Right kidney (tissue), 1 donor: ENCODE measurements at regions not wholly inside any gene's neighbourhood (a gene's known extent, or its start where the extent isn't known, plus 50 kb on each side); places are given as distances from the start of the nearest gene placed in this dataset.
"Not testable (repeated sequence)": the region's sequence is repeated elsewhere in the genome, so short reads cannot be mapped to it uniquely, and the experiment has no call there.

Experiments
- DNase-seq: peaks from one replicate; pipeline ENCODE4 v3.0.0-alpha.2; 2016

- DNase-seq, result no peak
Measured at GRCh38 chr4:141851246-141851891, 215.0 kb downstream of the IL15 start.

- DNase-seq, result peak; percentile 16
Measured at GRCh38 chr4:141853091-141853764, 216.8 kb downstream of the IL15 start.

GRCh38 chr4:141858437-141858836 is 222.1 kb downstream of the IL15 start:
- DNase-seq, result no peak

DNA sequence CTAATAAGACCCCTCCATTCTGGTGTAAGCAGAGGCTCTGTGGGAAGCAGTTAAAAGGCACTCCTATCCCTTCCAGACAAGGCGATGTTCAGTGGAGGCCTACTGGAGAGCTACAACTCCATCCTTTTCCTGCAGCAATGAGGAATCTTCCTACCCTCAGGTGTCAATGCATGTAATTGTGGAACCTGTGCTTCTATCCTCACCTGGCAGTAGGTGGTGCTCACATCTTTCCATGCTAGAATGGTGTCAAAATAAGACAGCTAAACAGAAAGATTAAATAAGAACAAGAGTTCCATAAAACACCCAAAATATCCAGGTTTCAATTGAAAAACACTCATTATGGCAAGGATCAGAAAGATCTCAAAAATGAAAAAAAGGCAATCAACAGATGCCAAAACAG is 224.6 kb downstream of the IL15 start:
- DNase-seq, result no peak

DNA sequence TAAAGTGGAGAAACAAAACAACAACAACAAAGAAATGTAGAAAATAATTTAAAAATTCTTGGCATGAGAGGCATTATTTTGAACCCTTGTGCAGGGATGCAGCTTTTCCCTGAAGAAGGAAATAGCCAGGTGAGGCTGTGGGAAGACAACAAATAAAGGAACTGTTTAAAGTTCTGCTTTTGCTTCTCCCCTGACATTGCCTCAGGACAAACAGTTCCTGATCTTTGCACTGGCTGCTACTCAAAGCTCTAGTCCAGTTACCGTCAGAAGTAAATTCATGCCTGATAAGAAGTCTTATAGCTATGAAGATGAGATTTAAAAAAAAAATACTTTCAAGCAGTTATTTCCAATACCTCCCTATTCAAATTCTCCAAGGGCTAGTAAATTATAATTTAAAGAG is 233.8 kb downstream of the IL15 start:
- no peak for DNase-seq

GRCh38 chr4:141871086-141871770 is 234.8 kb downstream of the IL15 start:
- DNase-seq, result no peak

- not testable (repeated sequence) for DNase-seq
Measured at GRCh38 chr4:141882650-141883049, 246.3 kb downstream of the IL15 start.

GRCh38 chr4:141884070-141884469 is 247.7 kb downstream of the IL15 start:
- DNase-seq, result no peak

DNA sequence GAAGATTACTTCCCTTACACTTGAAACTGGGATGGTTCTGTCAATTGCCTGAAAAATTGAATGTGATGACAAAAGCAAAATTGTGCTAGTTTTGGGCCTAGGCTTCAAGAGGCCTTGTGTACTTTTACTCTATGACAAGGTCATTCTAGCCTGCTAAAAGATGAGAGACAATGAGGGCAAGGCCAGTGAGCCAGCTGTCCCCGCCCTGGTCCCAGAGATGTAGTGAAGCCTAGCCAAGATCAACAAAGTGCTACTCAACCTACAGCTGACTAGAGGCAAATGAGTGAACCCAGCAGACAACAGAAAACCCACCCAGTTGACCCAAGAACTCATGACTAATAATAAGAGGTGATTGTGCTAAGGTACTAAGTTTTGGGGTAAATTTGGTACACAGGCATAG is 248.7 kb downstream of the IL15 start:
- no peak for DNase-seq

DNA sequence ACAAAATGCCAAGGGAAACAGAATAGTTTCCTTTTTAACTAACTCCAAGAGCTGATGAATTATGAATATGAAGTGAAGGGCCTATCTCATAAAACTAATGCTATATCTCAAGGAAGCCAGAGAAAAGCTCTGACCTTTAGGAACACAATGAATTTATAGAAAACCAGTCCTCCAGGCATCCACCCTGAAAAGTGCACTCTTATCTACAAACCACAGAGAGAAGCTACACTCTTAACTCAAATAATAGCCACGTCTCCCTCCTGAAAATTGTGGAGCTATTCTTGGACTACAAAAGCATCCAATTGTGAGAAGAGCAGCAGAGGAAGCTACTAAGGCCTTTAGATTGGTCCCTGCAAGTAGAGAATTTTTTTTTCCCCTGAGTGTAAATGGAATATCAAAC is 253.9 kb downstream of the IL15 start:
- no peak for DNase-seq

DNA sequence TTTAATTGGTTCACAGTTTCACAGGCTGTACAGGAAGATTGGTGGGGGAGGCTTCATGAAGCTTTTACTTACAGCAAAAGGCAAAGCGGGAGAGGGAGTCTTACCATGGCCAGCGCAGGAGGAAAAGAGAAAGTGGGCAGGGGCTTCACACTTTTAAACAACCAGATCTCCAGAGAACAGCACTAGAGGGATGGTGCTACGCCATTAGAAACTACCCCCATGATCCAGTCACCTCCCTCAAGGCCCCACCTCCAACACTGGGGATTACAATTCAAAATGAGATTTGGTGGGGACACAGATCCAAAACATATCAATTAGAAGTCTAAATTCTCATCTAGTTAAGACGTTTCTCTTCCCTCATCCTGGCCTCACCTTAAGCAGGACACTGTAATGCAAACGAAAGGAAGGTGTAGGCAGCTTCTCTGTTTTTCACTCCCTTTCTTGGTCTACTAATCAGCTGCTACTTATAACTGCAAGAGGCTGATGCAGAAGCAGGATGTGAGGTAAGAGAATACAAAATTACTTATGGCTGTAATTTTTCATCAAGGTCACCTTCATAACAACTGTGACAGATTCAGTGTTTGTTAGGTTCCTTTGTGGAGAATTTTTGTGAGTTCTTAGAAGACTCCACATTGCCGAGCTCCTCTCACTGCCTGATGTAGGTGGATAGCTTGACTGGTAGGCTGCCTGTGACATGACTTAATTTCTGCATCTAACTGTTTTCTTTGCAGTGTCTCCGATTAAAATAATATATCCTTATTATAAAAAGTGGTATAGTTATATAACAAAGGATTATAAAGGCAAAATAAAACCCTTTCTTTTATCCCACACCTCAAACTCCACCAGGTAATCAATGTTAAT is 255.1 kb downstream of the IL15 start:
- no peak for DNase-seq

- DNase-seq, result no peak
Measured at GRCh38 chr4:141896687-141897086, 260.3 kb downstream of the IL15 start.

GRCh38 chr4:141898346-141898745 is 262.0 kb downstream of the IL15 start:
- DNase-seq, result no peak

GRCh38 chr4:141899103-141899502 is 262.7 kb downstream of the IL15 start:
- DNase-seq, result no peak

- no peak for DNase-seq
Measured at GRCh38 chr4:141899541-141899940, 263.2 kb downstream of the IL15 start.

GRCh38 chr4:141900856-141901255 is 264.5 kb downstream of the IL15 start:
- DNase-seq, result no peak

- no peak for DNase-seq
Measured at GRCh38 chr4:141905751-141906150, 269.4 kb downstream of the IL15 start.

DNA sequence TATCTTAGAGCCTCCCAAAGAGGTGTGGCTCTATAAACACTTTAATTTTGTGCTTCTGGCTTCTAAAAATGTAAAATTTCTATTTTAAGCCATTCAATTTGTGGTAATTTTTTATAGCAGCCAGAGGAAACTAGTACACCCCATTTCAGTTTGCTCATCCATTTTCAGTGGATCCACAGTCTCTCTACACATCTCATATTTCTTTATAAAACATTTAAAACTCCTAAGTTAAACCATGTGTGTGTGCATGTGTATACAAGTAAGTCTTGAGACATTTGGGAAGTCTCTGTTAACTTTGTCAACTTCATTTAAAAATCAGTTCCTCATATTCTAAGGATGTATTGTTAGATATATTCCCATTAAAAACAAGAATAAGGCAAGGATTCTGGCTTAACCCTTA is 273.2 kb downstream of the IL15 start:
- DNase-seq, result no peak

GRCh38 chr4:141912831-141913230 is 276.4 kb downstream of the IL15 start:
- DNase-seq, result no peak

- no peak for DNase-seq
Measured at GRCh38 chr4:141913928-141914327, 277.5 kb downstream of the IL15 start.

GRCh38 chr4:141914746-141915145 is 278.4 kb downstream of the IL15 start:
- DNase-seq, result no peak

DNA sequence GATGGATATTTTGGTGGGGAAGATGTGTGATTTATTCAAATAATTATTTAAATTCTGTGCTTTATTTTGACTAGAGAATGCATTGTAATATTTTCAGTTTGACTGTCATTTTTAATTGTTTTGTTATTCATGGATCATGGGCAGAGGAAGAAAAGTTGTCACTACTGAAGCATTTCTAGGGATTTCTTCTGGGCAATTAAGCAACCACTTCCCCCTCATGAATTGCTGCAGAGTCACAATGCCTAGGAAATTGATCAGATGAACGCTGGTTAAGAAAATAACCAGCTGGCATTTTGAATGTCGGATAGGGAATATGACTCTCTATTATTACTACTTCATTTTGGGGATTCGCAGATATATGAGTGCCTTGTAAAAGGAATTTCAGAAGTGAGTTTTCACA is 283.3 kb downstream of the IL15 start:
- DNase-seq, result no peak

GRCh38 chr4:141921293-141921692 is 284.9 kb downstream of the IL15 start:
- no peak for DNase-seq
